Fibroblast of lung (primary cell): ENCODE measurements at regions not wholly inside any gene's neighbourhood (a gene's known extent, or its start where the extent isn't known, plus 50 kb on each side); places are given as distances from the start of the nearest gene placed in this dataset.

Experiments used
- DNase-seq, 2 donors: peaks; one replicate each; pipeline versions ENCODE4 v3.0.0 to v3.0.0-alpha.2; 2010; ENCODE audit warnings: low read depth in 2 of 2
- H2AFZ ChIP-seq: 2 replicates; pipeline ENCODE4 v1.5.1; 2012; ENCODE audit warnings: low read length, control low read depth, inconsistent platforms
- H3K27ac ChIP-seq: 2 replicates; pipeline ENCODE4 v1.5.1; 2011; ENCODE audit warnings: low read length, control low read depth; ENCODE audit not compliant: insufficient read depth
- H3K27me3 ChIP-seq: 2 replicates; pipeline ENCODE4 v1.5.1; 2011; ENCODE audit warnings: mild to moderate bottlenecking, low read length; ENCODE audit not compliant: control insufficient read depth, insufficient read depth
- H3K36me3 ChIP-seq: 2 replicates; pipeline ENCODE4 v1.5.1; 2011; ENCODE audit warnings: low read length; ENCODE audit not compliant: control insufficient read depth, insufficient read depth
- H3K4me1 ChIP-seq: 2 replicates; pipeline ENCODE4 v1.5.1; 2011; ENCODE audit warnings: low read length; ENCODE audit not compliant: control insufficient read depth, insufficient read depth; ENCODE audit errors: extremely low read depth
- H3K4me2 ChIP-seq: 2 replicates; pipeline ENCODE4 v1.5.1; 2011; ENCODE audit warnings: low read length, control low read depth; ENCODE audit not compliant: insufficient read depth; ENCODE audit errors: extremely low read depth
- H3K4me3 ChIP-seq, 4 experiments: fragments of 200-600 bp in 1 of 4; sonication (generic) in 1 of 4; replicated peaks in 1 of 4; 2 replicates each; pipeline ENCODE4 v1.5.1; 2011 to 2016; ENCODE audit warnings: low read length in 4 of 4, low read depth in 3 of 4, mild to moderate bottlenecking in 3 of 4, control low read depth in 2 of 4, inconsistent platforms in 1 of 4, mixed read lengths in 1 of 4; ENCODE audit not compliant: insufficient read depth in 1 of 4; ENCODE audit errors: control extremely low read depth in 1 of 4
- H3K79me2 ChIP-seq: 2 replicates; pipeline ENCODE4 v1.5.1; 2012; ENCODE audit warnings: mild to moderate bottlenecking, low read length, inconsistent platforms; ENCODE audit not compliant: control insufficient read depth, insufficient read depth
- H3K9ac ChIP-seq: 2 replicates; pipeline ENCODE4 v1.5.1; 2011; ENCODE audit warnings: mild to moderate bottlenecking, low read length, control low read depth; ENCODE audit not compliant: insufficient read depth
- H3K9me3 ChIP-seq: 2 replicates; pipeline ENCODE4 v1.5.1; 2012; ENCODE audit warnings: low read depth, low read length; ENCODE audit not compliant: control insufficient read depth, insufficient read depth
- H4K20me1 ChIP-seq: 2 replicates; pipeline ENCODE4 v1.5.1; 2011; ENCODE audit warnings: low read length; ENCODE audit not compliant: control insufficient read depth, insufficient read depth; ENCODE audit errors: extremely low read depth
- CTCF ChIP-seq, 2 donors: IDR thresholded peaks in 1 of 2; conservative IDR thresholded peaks in 1 of 2; 1 replicate in 1 of 2; 2 replicates in 1 of 2; pipeline ENCODE4 v1.5.1; 2011 to 2012; ENCODE audit warnings: low read length in 2 of 2, control low read depth in 1 of 2, inconsistent platforms in 1 of 2, low read depth in 1 of 2, mild to moderate bottlenecking in 1 of 2
- EZH2 ChIP-seq: IDR thresholded peaks from 2 replicates; pipeline ENCODE4 v1.5.1; 2012; ENCODE audit warnings: low read length, control low read depth, mild to moderate bottlenecking; ENCODE audit errors: missing control alignments

- Histone ChIP-seq H3K4me1 (no peaks in the 10 kb centered on the region), H3K36me3 (no peaks in the 10 kb centered on the region), H4K20me1 (no peaks in the 10 kb centered on the region), H3K27me3 (no peaks in the 10 kb centered on the region), H2AFZ (no peak overlapping the region), H3K9ac (no peak overlapping the region), H3K27ac (no peak overlapping the region), H3K4me3 (no peak overlapping the region), H3K9me3 (no peaks in the 10 kb centered on the region), H3K4me2 (no peak overlapping the region), H3K79me2 (no peaks in the 10 kb centered on the region)
- no peak for DNase-seq
- TF ChIP-seq EZH2: no peak
- no peak for TF ChIP-seq CTCF (conservative IDR thresholded peaks at IDR 0.05 in 1 of 2, IDR thresholded peaks at IDR 0.05 in 1 of 2; ENCODE audit: low read depth in 1 of 2, low read length in 2 of 2)
These were observed 1253.0 kb downstream of the PCDH17 start for GRCh38 chr13:58884353-58885209.

GRCh38 chr13:58889474-58889873, 1257.9 kb downstream of the PCDH17 start:
- Histone ChIP-seq H3K27me3 (no peaks in the 10 kb centered on the region), H3K79me2 (no peaks in the 10 kb centered on the region), H3K9me3 (no peaks in the 10 kb centered on the region), H3K27ac (no peak overlapping the region), H3K9ac (no peak overlapping the region), H3K36me3 (no peaks in the 10 kb centered on the region), H3K4me2 (no peak overlapping the region), H3K4me1 (no peaks in the 10 kb centered on the region), H4K20me1 (no peaks in the 10 kb centered on the region), H2AFZ (no peak overlapping the region), H3K4me3 (no peak overlapping the region)
- DNase-seq: no peak
- TF ChIP-seq EZH2: no peak
- TF ChIP-seq CTCF (conservative IDR thresholded peaks at IDR 0.05 in 1 of 2, IDR thresholded peaks at IDR 0.05 in 1 of 2; ENCODE audit: low read depth in 1 of 2, low read length in 2 of 2): no peak

- H4K20me1 ChIP-seq: no peaks in the 10 kb centered on the region
- no peaks in the 10 kb centered on the region for H3K79me2 ChIP-seq
- H3K9ac ChIP-seq: no peak overlapping the region
- peak in 1 of 2 donors; percentile 65 for DNase-seq
- no peak overlapping the region for H2AFZ ChIP-seq
- H3K9me3 ChIP-seq: no peaks in the 10 kb centered on the region
- no peaks in the 10 kb centered on the region for H3K36me3 ChIP-seq
- H3K4me2 ChIP-seq: no peak overlapping the region
- H3K4me1 ChIP-seq: no peaks in the 10 kb centered on the region
- H3K27ac ChIP-seq: no peak overlapping the region
- H3K4me3 ChIP-seq: no peak overlapping the region
- H3K27me3 ChIP-seq: no peaks in the 10 kb centered on the region
- TF ChIP-seq CTCF (conservative IDR thresholded peaks at IDR 0.05 in 1 of 2, IDR thresholded peaks at IDR 0.05 in 1 of 2; ENCODE audit: low read depth in 1 of 2, low read length in 2 of 2) (no peak), EZH2 (no peak)
These were observed 1261.9 kb downstream of the PCDH17 start for GRCh38 chr13:58893396-58893795.
